ENCODE measurements at regions not wholly inside any gene's neighbourhood (a gene's known extent, or its start where the extent isn't known, plus 50 kb on each side); places are given as distances from the start of the nearest gene placed in this dataset.
"Not testable (repeated sequence)": the region's sequence is repeated elsewhere in the genome, so short reads cannot be mapped to it uniquely, and the experiment has no call there.

DNA sequence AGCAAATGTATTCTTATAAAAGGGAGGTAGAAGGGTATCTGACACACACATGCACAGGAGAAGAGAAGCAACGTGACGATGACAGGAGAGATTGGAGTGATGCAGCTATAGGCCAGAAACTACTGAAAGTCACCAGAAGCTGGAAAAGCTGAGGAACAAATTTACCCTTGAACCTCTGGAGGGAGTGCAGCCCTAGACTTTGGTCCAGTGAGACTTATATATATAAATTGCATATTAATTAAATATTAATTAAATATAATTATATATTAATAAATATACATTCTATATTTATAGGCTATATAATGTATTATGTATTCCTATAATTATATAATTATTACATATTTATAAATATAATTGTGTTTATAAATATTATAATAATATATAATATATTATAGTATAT, 96.5 kb upstream of the LMCD1 start:
- intact Hi-C loops (cut with micrococcal nuclease) = no loop called here

GRCh38 chr3:8406479-8406878, 95.1 kb upstream of the LMCD1 start:
- intact Hi-C loops (cut with micrococcal nuclease) = no loop called here

- intact Hi-C loops (cut with micrococcal nuclease) = no loop called here
Observed at GRCh38 chr3:8413337-8413926, 88.2 kb upstream of the LMCD1 start.

- intact Hi-C loops (cut with micrococcal nuclease) = loop anchor here (1.0 to 5.0 kb wide), 3 partner anchors 93 to 306 kb away; no protein-coding TSS in a partner anchor
Observed at GRCh38 chr3:8416965-8417364, 84.7 kb upstream of the LMCD1 start.

GRCh38 chr3:8420612-8421011, 81.0 kb upstream of the LMCD1 start:
- intact Hi-C loops (cut with micrococcal nuclease) = no loop called here

- intact Hi-C loops (cut with micrococcal nuclease) = no loop called here
Observed at GRCh38 chr3:8421267-8421666, 80.4 kb upstream of the LMCD1 start.

- intact Hi-C loops (cut with micrococcal nuclease) = no loop called here
Observed at GRCh38 chr3:8421711-8422110, 79.9 kb upstream of the LMCD1 start.

DNA sequence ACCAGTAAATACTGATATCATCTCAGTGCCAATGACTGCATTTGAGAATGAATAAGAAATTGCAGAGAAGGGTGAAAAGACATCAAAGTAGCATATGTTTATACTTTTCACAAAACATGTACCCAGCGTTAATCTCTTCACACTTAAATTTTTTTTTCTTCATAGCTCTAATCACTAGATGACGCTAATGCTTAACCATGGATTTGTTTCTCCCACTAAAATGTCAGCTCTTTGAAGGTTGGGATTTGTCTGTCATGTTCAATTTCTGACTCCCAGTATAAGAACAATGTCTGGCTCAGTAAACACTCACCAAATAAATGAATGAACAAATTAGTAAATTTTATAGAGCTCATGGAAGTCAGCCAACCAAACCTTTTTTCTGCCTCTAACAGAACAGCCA, 78.3 kb upstream of the LMCD1 start:
- intact Hi-C loops (cut with micrococcal nuclease) = no loop called here

DNA sequence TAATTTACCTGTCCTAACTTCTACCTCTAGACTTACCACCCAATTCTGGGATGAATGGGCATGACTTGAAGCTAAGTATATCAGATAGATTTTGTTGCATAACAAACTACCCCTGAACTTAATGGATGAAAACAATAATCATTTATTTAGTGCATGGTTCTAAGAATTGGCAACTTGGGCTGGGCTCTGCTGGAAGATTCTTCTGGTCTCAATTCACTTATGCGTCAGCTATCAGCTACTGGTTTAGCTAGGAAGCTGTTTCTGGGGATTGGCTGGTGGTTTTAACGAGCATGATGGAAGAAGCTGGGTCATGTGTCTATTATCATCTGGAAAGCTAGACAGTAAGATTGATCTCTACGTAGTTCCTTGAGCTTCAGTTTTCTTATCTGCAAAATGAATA, 77.3 kb upstream of the LMCD1 start:
- intact Hi-C loops (cut with micrococcal nuclease) = no loop called here

GRCh38 chr3:8436661-8437287, 64.8 kb upstream of the LMCD1 start:
- intact Hi-C loops (cut with micrococcal nuclease) = no loop called here

GRCh38 chr3:8438507-8439079, 63.0 kb upstream of the LMCD1 start:
- intact Hi-C loops (cut with micrococcal nuclease) = no loop called here

DNA sequence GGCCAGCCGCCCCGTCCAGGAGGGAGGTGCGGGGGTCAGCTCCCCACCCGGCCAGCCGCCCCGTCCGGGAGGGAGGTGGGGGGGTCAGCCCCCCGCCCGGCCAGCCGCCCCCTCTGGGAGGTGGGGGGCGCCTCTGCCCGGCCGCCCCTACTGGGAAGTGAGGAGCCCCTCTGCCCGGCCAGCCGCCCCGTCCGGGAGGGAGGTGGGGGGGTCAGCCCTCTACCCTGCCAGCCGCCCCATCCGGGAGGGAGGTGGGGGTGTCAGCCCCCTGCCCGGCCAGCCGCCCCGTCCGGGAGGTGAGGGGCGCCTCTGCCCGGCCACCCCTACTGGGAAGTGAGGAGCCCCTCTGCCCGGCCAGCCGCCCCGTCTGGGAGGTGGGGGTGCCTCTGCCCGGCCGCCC, 61.5 kb upstream of the LMCD1 start:
- intact Hi-C loops (cut with micrococcal nuclease) = not testable (repeated sequence)

DNA sequence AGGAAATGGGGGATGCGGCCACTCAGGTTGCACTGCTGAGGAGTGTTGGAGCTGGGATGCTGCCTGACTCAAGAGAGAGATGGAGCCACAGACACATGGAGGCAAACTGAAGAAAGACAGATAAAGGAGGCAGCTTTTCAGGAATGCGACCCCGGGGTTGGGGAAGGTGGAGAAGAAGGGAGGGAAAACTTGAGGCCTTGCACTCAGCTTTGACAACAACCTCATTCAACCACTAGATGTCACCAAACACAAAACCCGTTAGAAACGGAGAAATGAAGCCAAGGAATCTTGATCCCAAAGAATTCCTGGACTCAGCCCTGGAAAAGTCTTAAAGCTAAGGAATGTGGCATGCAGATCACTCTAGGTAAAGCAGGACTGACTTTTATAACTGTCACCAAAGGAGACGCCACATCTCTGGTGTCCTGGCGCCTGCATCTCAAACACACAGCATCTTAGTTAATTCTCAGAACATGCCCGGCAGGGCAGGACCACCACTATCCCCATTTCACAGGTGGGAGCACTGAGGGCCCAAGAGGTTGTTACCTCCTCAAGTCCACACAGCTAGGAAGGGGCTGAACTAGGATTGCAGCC, 59.6 kb upstream of the LMCD1 start:
- intact Hi-C loops (cut with micrococcal nuclease) = no loop called here

DNA sequence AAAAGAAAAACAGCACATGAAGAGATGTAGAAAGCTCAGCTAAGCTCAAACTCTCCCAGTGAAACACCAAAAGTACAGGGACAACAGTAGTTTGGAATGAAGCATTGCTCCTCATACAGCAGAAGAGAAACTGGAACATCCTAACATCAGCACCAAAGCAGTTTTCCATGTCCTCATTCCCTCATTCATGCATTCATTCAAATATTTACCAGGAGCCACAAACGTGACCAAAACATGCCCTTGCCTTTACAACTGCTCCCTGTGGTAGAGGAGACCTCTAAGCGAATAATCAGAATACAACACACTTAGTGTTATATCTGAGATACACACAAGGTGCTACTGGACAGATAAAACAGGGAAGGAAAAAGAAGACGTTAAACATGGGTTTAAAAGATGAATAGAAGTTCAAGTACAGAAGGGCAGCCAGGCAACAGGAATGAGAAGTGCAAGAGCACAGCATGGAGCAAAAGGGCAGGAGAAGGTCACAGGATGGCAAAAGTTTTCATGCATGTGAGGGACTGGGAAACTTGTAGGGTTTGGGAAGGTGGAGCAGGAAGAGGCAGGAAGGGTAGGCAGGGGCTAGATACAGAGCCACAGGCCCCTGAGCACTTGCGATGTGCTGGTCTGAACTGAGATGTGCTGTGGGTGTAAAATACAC, 58.5 kb upstream of the LMCD1 start:
- intact Hi-C loops (cut with micrococcal nuclease) = no loop called here

GRCh38 chr3:8443829-8444791, 57.5 kb upstream of the LMCD1 start:
- intact Hi-C loops (cut with micrococcal nuclease) = no loop called here

- intact Hi-C loops (cut with micrococcal nuclease) = no loop called here
Observed at GRCh38 chr3:8444883-8445282, 56.7 kb upstream of the LMCD1 start.

- intact Hi-C loops (cut with micrococcal nuclease) = no loop called here
Observed at GRCh38 chr3:8445861-8446260, 55.8 kb upstream of the LMCD1 start.

DNA sequence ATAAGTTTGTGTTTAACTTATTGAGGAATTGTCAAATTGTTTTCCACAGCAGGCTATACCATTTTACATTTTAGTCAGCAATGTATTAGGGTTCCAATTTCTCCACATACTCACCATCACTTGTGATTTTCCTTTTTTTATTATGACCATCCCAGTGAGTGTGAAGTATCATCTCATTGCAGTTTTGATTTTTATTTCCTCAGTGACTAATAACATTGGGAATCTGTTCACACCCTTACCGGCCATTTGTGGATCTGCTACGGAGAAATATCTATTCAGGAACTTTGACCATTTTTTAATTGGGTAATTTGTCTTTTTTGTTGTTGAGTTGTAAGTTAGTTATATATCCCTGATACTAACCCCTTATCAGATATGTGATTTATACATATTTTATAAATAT, 54.8 kb upstream of the LMCD1 start:
- intact Hi-C loops (cut with micrococcal nuclease) = no loop called here

DNA sequence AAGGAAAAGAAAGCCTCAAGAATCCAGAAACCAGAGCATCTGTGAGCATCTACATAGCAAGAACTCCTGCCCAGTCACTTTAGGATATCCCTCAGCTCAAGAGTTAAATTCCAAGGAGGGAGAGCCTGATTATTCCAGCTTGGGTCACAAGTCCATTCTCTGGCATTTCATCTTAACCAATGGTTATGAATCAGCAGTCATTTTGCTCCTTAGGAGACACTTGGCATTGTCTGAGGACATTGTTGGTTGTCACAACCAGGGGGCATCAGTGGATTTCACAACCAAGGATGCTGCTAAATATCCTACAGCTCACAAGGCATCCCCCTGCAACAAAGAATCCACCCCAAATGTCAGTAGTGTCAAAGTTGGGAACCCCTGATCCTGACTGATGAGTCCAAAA, 51.0 kb upstream of the LMCD1 start:
- intact Hi-C loops (cut with micrococcal nuclease) = no loop called here

GRCh38 chr3:8451696-8452095, 49.9 kb upstream of the LMCD1 start:
- intact Hi-C loops (cut with micrococcal nuclease) = no loop called here
